ENCODE measurements at regions not wholly inside any gene's neighbourhood (a gene's known extent, or its start where the extent isn't known, plus 50 kb on each side); places are given as distances from the start of the nearest gene placed in this dataset.

GRCh38 chr3:150116196-150116595, 145.5 kb upstream of the PFN2 start:
- no peak for DNase-seq

GRCh38 chr3:150114873-150115540, 144.3 kb upstream of the PFN2 start:
- DNase-seq, result no peak

GRCh38 chr3:150114273-150114672, 143.6 kb upstream of the PFN2 start:
- DNase-seq, result no peak

- no peak for DNase-seq
Measured at GRCh38 chr3:150110097-150110496, 139.4 kb upstream of the PFN2 start.

- DNase-seq, result no peak
Measured at GRCh38 chr3:150107429-150108175, 136.9 kb upstream of the PFN2 start.

GRCh38 chr3:150106740-150107428, 136.2 kb upstream of the PFN2 start:
- no peak for DNase-seq

GRCh38 chr3:150105886-150106612, 135.4 kb upstream of the PFN2 start:
- no peak for DNase-seq

GRCh38 chr3:150105025-150105424, 134.3 kb upstream of the PFN2 start:
- DNase-seq, result no peak

- DNase-seq, result no peak
Measured at GRCh38 chr3:150104564-150104963, 133.9 kb upstream of the PFN2 start.

- DNase-seq, result no peak
Measured at GRCh38 chr3:150101016-150101415, 130.3 kb upstream of the PFN2 start.

GRCh38 chr3:150098621-150099020, 127.9 kb upstream of the PFN2 start:
- no peak for DNase-seq

- no peak for DNase-seq
Measured at GRCh38 chr3:150097588-150097890, 126.8 kb upstream of the PFN2 start.

GRCh38 chr3:150096700-150097587, 126.2 kb upstream of the PFN2 start:
- DNase-seq, result no peak

GRCh38 chr3:150094150-150094933, 123.6 kb upstream of the PFN2 start:
- DNase-seq, result no peak

- no peak for DNase-seq
Measured at GRCh38 chr3:150091626-150092025, 120.9 kb upstream of the PFN2 start.

- DNase-seq, result no peak
Measured at GRCh38 chr3:150090877-150091276, 120.2 kb upstream of the PFN2 start.

- no peak for DNase-seq
Measured at GRCh38 chr3:150090006-150090405, 119.3 kb upstream of the PFN2 start.

- no peak for DNase-seq
Measured at GRCh38 chr3:150084128-150084527, 113.4 kb upstream of the PFN2 start.

GRCh38 chr3:150083655-150084042, 113.0 kb upstream of the PFN2 start:
- DNase-seq, result no peak

GRCh38 chr3:150082898-150083654, 112.4 kb upstream of the PFN2 start:
- DNase-seq, result no peak

GRCh38 chr3:150081084-150081483, 110.4 kb upstream of the PFN2 start:
- DNase-seq, result no peak

All from NCI-H1048 (cell line).